H1 (cell line): ENCODE measurements at regions not wholly inside any gene's neighbourhood (a gene's known extent, or its start where the extent isn't known, plus 50 kb on each side); places are given as distances from the start of the nearest gene placed in this dataset.

Experiments used
- JUND ChIP-seq: IDR thresholded peaks from 2 replicates; pipeline ENCODE4 v1.6.1; 2011; ENCODE audit warnings: mild to moderate bottlenecking, improper control_type of control experiment, low read length
- SIX5 ChIP-seq: IDR thresholded peaks from 2 replicates; pipeline ENCODE4 v1.6.1; 2011; ENCODE audit warnings: mild to moderate bottlenecking, low read depth, low read length

DNA sequence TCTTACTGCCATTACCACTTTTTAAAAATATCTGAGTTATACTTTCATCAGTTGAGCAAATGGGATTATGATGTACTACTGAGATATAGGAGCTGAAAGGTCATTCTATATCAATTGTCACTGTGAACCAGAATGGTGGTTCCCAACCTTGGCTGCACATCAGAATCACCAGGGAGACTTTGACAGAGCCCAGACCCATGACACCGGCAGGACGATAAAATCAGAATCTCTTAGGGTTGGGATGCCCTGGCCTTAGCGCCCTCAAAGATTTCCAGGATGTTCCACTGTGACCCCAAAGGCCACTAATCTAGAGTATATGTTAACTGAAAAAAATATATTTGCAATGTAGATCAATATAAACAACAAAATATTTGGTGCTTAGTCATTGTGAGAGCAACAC lies 355.1 kb downstream of the LIG4 start (continued):
- TF ChIP-seq JUND, result no peak
- TF ChIP-seq SIX5, result no peak
